GM18508 (cell line): ENCODE measurements at regions not wholly inside any gene's neighbourhood (a gene's known extent, or its start where the extent isn't known, plus 50 kb on each side); places are given as distances from the start of the nearest gene placed in this dataset.

Source experiments
- ATAC-seq: cut with Tn5 transposase; IDR thresholded peaks from one replicate; pipeline ENCODE4 v1.9.1; 2021; ENCODE audit warnings: moderate number of reproducible peaks; ENCODE audit not compliant: insufficient read depth, unreplicated experiment

DNA sequence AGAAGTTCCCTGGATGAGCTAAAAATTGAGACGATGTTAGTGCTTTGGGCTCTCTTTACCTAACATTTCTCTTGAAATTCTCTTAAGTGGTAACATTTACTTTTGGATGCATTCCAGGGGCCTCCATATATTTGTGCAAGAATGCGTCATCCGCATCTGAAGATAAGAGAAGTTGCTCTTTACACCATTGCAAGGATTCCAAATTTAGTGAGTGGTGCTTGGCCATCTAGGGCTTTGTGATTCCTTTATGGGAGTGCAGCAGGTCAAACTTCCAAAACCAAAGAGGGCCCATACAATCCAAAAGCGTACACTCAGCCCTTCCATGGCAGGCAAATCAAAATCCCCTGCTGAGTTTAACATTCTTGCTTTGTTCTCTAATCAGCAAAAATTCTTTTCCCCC, 102.0 kb upstream of the DMAC1 start:
- no peak for ATAC-seq

DNA sequence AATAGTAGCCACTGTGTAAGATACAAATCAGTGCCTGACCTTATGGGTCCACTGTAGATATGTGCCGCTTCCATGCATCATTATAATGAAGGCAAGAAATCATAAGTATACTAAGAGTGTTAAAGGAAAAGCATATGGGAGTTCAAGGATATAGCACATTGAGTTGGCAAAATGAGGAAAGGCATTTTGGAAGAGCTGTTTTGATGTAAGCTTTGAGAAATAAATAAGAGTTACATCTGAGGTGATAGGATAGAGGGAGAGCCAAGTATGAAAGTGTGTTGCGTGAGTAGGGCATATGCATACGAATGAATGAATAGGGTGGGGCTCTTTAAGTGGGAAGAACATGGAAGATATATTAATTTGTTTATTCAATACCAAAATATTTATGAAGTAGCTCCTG, 101.0 kb upstream of the DMAC1 start:
- no peak for ATAC-seq

DNA sequence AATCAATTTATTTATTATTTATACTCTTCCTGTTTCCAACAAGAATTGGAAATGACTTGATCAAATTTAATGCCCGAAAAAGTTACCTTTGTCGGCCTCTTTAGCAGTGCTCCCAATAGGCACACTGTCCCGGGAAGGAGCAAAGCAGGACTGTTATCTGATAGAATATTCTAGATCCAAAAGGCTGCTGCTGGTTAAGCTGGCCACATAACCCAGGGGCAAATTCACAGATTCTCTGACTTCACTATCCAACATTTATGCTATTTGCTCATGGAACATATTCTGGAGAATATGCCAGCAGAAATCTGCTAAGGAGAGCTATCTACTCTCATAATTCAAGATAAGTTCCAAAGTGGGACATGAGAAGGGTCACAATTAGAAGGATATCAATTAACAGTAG, 100.2 kb upstream of the DMAC1 start:
- no peak for ATAC-seq

DNA sequence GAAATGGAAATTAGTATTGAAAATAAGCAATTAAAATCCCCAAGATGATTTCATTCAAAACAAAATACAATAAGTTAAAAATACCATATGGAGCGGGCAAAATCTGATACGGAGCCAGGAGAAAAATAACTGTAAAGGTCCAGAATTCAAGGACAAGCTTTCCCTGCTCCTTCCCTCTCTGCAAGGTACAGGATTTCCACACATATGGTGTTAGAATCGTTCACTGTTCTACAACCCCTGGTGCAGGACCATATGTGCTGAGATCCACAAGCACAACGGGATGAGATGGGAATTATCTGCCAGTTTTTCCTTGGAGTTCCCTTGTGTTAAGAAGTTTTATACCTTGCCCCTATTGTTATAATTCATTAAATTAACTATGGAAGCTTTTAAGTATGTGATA, 94.7 kb upstream of the DMAC1 start:
- ATAC-seq = no peak

DNA sequence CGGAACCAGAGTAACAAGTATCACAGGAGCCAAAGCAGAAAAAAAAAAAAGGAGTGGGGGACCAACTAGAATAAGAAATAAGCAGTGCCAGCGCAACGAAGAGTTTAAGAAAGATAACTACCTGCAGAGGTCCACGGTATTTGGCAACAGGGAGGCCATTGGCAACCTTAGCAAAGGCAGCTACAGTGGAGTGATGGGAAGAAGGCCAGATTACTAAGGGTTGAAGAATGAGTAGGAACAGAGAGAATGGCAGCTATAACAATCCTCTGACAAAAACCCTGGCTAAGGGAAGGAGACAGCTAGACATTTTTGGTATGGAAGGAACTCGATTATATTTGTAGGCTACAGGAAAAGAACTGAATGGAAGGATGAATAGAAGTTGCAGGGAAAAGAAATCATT, 93.4 kb upstream of the DMAC1 start:
- ATAC-seq = no peak

DNA sequence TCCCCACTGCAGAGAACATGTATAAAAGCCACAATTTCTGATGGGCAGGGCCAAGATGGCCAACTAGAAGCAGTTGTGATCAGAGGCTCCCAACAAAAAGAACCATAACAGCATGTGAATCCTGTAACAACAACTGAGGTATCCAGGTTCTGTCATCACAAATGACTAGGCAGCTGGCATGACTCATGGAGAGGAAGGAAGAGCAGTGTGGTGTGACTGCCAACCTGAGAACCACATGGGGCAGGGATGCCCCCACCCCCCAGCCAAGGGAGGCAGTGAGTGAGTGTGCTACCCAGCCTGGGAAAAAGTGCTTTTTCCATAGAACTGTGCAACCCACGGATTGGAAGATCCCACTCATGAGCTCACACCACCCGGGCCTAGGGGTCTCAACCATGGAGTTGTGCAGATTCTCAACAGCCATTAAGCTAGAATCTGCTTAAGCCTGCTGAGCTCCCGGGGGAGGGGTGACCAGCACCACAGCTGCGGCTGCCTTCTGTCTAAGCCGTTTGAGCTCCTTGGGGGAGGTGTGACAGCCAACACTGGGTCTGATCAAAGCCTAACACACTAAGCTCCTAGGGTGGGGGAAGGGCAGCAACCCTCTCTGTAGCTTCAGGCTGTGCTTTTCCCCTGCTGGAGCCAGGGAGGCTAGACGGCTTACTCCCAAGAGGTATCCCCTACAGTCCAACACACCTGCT, 80.1 kb upstream of the DMAC1 start:
- no peak for ATAC-seq

DNA sequence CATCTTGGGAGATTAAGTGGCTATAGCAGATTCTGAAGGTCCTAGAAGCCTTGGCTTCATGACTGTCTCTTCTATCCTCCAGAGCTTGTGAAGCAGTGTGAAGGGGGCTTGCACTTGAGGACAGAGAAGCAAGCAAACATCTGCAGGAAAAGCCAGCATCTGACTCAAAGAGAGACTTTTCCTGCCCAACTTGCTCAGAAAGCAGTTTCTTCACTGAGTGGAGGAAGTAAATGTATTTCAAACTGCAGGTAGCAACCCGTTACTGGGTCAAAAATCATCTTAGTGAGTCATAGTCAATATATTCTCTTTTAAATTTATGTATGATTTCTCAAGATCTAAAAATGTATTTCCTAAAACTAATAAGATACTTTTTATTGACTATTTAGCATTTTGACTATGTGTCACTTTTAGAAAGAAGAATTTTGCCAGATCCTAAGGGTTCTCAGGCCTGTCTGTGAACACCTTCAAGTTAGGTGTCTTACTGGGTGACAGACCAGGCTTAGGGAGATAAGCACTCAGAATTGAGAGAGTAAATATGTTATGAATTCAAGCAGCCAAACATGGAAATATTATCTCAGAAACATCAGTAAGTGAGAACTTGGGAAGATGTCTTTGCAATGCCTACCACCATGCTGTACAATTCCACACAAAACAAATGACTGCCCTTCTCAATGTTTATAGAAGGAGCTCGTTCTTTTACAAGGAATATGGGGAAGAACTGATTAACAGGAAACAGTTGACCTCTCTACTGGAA, 72.6 kb upstream of the DMAC1 start:
- ATAC-seq = no peak

DNA sequence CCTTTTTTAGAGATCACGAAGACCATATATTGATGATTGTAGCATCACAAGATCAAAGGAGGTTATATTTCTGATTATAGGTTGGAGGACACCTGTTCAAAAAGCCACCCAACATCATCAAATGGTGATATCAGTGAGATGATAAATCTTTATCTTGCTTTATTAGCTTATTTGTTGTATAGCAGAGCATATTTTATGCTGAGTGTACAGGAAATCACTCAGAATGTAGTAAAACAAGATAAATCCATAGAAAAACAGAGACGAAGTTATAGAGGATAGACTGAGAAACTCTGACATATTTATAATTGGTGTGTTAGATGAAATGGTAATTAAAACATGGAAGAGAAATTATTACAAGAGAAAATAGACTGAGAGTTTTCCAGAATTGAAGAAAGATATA, 69.8 kb upstream of the DMAC1 start:
- no peak for ATAC-seq

DNA sequence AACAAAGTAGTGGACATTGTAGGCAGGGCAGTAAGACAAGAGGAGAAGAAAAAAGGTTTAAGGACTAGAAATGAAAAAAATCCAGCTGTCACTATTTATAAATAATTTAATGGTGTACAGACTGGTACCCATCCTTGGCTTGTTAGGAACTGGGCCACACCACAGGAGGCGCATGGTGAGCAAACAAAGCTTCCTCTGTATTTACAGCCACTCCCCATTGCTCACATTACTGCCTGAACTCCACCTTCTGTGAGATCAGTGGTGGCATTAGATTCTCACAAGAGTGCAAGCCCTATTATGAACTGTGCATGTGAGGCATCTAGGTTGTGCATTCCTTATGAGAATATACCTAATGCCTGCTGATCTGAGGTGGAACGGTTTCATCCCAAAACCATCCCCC, 62.6 kb upstream of the DMAC1 start:
- no peak for ATAC-seq

DNA sequence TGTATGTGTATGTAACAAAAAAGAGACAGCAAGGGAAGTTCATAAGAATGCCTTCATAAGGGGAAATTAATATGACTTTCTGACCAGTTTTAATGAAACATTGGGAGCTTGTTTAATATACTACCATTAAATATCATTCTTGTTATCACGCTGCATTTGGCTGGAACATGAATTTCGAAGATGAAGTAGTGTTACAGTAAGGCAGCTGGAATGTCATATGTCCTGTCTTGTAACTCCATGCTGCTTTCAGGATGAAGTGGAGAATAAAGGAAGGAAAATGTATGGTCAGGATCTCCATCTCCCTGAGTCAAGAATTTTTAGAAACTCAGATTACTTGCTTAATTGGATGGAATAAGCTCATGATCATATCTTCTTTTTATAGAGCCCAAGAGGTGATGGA, 61.5 kb upstream of the DMAC1 start:
- ATAC-seq = no peak

DNA sequence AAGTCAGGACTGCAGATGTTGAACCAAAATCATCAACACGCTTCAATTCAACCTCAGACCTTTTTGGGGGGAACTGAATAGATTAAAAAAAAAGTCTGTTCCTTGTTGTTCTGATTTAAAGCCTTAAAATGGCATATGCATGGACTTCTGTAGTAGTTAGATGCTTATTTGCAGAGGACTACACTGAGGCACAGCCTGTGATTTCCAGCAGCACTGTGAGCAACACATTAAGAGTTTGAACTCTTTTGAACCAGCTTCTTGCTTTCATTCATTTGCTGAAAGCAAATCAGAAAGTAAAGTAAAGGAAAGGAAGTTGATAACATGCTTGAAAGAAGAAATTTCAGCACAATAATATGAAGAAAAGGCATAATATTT, 60.7 kb upstream of the DMAC1 start:
- no peak for ATAC-seq

DNA sequence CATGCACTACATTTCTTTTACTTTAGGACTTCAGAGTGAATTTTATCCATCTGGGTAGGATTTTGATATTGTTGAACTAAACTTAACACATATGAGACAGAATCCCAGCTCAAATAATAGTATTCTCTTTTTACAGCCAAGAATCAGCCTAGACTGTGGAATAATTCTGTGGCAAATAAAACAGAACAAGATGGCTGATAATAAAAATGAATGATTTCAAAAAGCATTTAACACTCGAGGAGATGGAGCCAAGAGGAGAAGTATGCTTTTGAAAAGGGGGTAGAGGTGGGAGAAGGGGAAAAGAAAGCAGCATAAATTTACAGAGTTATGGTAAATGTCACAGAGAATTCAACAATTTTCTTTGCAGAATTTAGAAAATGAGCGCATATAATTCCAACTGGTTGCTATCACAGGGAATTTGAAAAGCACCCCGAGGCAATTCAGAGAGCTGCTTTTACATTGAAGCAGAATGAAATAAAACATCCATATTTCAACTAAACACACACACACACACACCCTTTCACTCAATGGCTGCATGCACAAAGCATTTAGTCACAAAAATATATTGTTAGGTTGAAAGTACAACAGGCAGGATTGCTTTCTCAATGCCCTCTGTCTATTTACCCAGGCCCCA, 60.2 kb upstream of the DMAC1 start:
- no peak for ATAC-seq

DNA sequence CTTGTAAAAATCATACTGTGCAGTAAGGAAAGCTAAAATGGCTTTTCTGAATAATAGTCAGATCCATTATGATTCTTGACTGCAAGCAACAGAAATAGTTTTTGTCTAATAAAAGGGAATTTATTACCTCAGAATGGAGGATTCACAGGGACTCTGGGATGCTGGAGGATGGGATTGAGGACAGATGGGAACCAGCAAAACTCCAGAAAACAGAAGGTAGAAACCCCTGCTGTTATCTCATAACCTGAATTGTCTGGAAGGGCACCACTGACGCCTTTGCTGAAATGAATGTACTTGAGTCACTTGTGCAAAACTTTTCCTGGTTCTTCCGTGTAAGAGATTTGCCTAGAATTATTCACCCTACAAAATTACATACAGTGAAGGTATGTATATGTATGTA, 58.6 kb upstream of the DMAC1 start:
- no peak for ATAC-seq

DNA sequence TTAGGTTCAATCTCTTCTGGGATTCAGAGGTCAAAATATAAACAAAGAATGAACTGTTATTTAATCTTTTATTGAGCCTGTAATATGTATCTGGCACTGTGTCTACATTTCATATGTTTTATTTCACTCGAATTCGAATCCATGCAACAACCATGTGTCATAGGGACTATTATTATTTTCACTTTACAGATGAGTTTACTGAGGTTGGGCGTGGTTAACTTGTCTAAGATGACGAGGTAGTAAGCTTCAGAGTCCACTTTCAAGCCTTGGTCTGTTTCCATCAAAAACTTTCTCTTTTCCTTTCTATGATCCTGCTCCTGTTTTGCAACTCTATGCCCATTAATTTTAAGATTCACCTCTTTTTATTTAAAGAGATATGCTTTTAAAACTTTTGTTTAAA, 55.2 kb upstream of the DMAC1 start:
- no peak for ATAC-seq
